ENCODE measurements at regions not wholly inside any gene's neighbourhood (a gene's known extent, or its start where the extent isn't known, plus 50 kb on each side); places are given as distances from the start of the nearest gene placed in this dataset.

DNA sequence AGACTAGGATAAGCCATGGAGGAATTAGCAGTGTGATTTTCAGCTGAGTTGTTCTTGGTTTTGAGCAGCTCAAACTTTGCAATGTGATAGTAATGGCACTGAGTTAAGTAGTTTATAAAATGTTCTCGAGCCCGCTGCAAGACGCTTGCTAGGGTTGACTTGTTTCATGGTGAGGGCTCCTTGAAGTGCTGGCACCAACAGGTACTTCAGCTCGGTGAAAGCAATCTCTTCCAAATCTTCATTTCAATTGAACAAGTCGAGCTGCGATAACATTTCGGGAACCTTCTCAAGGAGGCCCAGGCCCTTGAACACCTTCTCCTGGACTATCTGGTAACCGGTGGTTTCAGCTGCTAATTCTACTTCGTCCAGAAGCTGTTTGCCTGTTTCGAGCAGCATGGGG lies 50.8 kb upstream of the DYNC1LI1 start:
- no peak for TF ChIP-seq CTCF (conservative IDR thresholded peaks at IDR 0.05; ENCODE audit: low read depth in 2 of 2)
- no peak for TF ChIP-seq JUNB (IDR thresholded peaks at IDR 0.05; ENCODE audit: unreplicated experiment)
- no peak for TF ChIP-seq EZH2 (IDR thresholded peaks at IDR 0.05; ENCODE audit: low read depth, unreplicated experiment)
- TF ChIP-seq POLR2AphosphoS5 (IDR thresholded peaks at IDR 0.05; ENCODE audit: low read depth): no peak
- no peak for TF ChIP-seq ZNF331 (CRISPR knock-in tag; IDR thresholded peaks at IDR 0.05; ENCODE audit: low read depth)
- TF ChIP-seq CREB1 (CRISPR knock-in tag; IDR thresholded peaks at IDR 0.05; ENCODE audit: low read depth): no peak
- TF ChIP-seq, protein P1, sequence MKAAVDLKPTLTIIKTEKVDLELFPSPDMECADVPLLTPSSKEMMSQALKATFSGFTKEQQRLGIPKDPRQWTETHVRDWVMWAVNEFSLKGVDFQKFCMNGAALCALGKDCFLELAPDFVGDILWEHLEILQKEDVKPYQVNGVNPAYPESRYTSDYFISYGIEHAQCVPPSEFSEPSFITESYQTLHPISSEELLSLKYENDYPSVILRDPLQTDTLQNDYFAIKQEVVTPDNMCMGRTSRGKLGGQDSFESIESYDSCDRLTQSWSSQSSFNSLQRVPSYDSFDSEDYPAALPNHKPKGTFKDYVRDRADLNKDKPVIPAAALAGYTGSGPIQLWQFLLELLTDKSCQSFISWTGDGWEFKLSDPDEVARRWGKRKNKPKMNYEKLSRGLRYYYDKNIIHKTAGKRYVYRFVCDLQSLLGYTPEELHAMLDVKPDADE (IDR thresholded peaks at IDR 0.05): no peak
- no peak for TF ChIP-seq ZNF114 (CRISPR knock-in tag; IDR thresholded peaks at IDR 0.05)
- no peak for TF ChIP-seq REST (IDR thresholded peaks at IDR 0.05; ENCODE audit: unreplicated experiment)
- no peak for TF ChIP-seq EZH2phosphoT487 (IDR thresholded peaks at IDR 0.05; ENCODE audit: unreplicated experiment)
- no peak for TF ChIP-seq STAT1 (IDR thresholded peaks at IDR 0.05; ENCODE audit: unreplicated experiment)
